ENCODE measurements at regions not wholly inside any gene's neighbourhood (a gene's known extent, or its start where the extent isn't known, plus 50 kb on each side); places are given as distances from the start of the nearest gene placed in this dataset.
"Not testable (repeated sequence)": the region's sequence is repeated elsewhere in the genome, so short reads cannot be mapped to it uniquely, and the experiment has no call there.

DNA sequence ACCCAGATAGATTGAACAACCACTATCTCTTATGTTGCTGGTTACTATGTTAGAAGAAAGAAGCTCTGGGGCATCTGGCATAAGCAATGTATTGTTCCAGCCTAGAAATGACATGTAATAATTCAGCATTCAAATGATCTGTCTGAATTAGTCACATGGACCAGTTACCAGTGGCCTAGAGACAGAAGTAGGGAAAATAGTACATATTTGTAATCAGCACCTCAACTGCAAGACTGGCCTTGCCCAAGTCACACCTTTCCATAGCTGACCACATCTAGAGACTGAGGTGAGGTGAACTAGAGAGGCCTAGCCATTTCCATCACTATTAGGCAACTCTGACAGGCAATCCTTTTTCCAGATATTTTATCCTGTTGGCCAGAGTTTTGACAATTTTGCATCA is 315.6 kb upstream of the KCND2 start:
- no peak overlapping the region for H3K4me3 ChIP-seq (ENCODE audit: low read depth, low read length)
- no peak for DNase-seq (ENCODE audit: low read depth)
- TF ChIP-seq, protein P1, sequence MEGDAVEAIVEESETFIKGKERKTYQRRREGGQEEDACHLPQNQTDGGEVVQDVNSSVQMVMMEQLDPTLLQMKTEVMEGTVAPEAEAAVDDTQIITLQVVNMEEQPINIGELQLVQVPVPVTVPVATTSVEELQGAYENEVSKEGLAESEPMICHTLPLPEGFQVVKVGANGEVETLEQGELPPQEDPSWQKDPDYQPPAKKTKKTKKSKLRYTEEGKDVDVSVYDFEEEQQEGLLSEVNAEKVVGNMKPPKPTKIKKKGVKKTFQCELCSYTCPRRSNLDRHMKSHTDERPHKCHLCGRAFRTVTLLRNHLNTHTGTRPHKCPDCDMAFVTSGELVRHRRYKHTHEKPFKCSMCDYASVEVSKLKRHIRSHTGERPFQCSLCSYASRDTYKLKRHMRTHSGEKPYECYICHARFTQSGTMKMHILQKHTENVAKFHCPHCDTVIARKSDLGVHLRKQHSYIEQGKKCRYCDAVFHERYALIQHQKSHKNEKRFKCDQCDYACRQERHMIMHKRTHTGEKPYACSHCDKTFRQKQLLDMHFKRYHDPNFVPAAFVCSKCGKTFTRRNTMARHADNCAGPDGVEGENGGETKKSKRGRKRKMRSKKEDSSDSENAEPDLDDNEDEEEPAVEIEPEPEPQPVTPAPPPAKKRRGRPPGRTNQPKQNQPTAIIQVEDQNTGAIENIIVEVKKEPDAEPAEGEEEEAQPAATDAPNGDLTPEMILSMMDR (IDR thresholded peaks at IDR 0.05; ENCODE audit: low read depth, low read length, missing control alignments) = no peak

DNA sequence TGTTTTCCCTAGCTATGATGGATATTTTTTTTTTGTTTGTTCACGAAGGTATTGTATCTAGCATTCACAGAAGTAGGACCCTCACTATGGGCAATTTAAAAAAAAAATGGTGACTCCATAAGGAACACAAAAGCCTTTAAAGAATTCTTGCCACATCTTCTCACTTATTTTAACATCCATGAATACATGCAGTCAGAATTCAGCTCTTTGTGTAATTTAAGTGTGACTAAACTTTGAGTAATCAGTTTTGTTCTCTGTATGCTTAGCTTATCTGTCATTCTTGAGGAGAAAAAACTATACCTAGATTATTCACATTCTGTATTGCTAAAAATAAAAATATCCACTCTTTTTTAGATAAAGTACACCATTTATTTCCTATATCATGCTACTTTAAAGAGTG is 313.2 kb upstream of the KCND2 start:
- TF ChIP-seq, protein P1 (IDR thresholded peaks at IDR 0.05; ENCODE audit: low read depth, low read length, missing control alignments) = no peak
- DNase-seq (ENCODE audit: low read depth) = no peak
- H3K4me3 ChIP-seq (ENCODE audit: low read depth, low read length) = no peak overlapping the region

DNA sequence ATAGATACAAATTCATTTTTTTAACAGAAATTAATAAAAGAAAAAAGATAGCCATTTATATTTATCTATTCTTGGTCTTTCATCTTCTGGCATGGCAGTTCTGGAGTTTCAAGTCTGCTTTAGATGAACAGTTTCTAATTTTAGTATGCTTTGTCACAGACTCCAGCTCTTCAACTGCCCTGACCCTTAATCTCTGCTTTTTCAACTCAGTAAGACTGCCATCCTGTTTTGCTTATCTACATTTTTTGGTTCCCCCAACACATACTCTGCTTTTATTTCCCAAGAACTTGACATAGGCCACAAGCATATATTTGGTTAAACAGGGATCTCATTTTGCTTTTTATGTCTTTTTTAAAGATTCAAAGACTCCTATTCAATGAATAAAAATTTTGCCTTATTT is 309.3 kb upstream of the KCND2 start:
- H3K4me3 ChIP-seq (ENCODE audit: low read depth, low read length) = no peak overlapping the region
- TF ChIP-seq, protein P1 (IDR thresholded peaks at IDR 0.05; ENCODE audit: low read depth, low read length, missing control alignments) = no peak
- DNase-seq (ENCODE audit: low read depth) = no peak

DNA sequence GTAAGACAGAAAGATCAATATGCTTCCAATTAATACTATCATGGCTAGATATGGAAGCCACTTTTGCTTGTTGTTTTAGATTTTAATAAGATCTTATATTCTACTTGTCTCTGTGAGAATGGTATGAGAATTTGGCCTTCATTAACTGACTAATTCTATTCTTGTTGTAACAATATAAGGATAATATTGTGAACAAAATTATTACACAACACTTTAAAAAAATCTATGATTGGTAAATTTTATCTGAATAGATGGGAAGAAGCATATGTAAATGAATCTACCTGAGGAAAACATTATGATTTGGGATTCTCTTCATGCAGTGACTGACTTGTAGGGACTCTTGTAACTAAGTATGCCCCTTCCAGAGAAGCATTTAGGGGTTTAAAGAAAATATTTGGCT is 308.9 kb upstream of the KCND2 start:
- TF ChIP-seq, protein P1 (IDR thresholded peaks at IDR 0.05; ENCODE audit: low read depth, low read length, missing control alignments) = no peak
- no peak overlapping the region for H3K4me3 ChIP-seq (ENCODE audit: low read depth, low read length)
- DNase-seq (ENCODE audit: low read depth) = no peak

DNA sequence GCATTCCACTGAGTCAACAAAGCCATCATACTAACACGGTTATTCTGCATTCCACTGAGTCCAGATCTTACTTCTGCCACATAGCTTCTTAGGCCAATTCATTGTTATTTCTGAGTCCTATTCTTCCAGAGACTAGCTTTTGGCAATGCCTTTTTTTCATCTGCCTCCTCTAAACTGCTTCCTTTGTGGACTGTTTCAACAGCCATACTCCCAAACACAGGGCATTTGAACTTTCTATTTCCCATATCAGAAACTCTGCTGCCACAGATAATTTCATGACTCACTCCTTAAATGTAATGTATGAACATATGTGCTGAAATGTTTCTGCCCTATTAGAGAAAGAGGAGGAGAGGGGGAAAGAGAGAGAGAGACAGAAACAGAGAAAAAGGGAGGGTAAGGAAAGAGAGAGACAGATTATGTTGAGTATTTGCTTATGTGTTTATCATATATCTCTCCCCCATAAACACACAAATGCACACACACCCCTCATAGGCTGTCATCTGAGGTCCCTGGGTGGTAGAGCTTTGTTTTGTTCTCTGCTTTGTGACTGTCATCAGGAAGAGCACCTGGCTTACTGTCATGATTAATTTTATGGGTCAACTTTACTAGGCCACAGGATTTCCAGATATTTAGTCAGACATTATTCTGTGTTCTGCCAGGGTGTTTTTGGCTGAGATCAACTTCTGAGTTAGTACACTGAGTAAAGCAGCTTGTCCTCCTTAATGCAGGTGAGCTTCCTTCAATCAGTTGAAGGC is 308.0 kb upstream of the KCND2 start:
- no peak overlapping the region for H3K4me3 ChIP-seq (ENCODE audit: low read depth, low read length)
- no peak for DNase-seq (ENCODE audit: low read depth)
- TF ChIP-seq, protein P1 (IDR thresholded peaks at IDR 0.05; ENCODE audit: low read depth, low read length, missing control alignments) = no peak

DNA sequence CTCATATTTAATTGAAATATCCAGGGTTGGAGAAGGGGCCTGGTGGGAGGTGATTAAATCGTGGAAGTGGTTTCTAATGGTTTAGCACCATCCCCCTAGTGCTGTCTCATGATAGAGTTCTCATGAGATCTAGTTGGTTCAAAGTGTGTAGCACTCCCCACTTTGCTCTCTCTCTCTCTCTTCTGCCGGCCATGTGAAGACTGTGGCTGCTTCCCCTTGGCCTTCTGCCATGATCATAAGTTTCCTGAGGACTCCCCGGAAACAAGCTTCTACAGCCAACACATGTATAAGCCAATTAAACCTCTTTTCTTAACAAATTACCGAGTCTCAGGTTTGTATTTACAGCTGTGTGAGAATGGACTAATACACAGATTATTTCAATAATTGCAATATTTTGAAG is 305.8 kb upstream of the KCND2 start:
- no peak for DNase-seq (ENCODE audit: low read depth)
- TF ChIP-seq, protein P1 (IDR thresholded peaks at IDR 0.05; ENCODE audit: low read depth, low read length, missing control alignments) = no peak
- no peak overlapping the region for H3K4me3 ChIP-seq (ENCODE audit: low read depth, low read length)

DNA sequence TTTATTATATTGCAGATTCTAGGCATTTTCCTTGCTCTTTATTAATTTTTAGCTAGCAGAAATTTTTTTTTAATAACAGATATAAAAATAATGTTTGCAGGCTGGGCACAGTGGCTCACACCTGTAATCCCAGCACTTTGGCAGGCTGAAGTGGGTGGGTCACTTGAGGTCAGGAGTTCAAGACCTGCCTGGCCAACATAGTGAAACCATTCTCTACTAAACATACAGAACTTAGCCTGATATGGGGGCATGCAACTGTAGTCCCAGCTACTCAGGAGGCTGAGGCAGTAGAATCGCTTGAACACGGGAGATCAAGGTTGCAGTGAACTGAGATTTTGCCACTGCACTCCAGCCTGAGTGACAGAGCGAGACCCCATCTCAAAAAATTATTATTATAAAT is 304.6 kb upstream of the KCND2 start:
- DNase-seq (ENCODE audit: low read depth); H3K4me3 ChIP-seq (ENCODE audit: low read depth, low read length): not testable (repeated sequence)

Data from GM12864 (cell line).